ENCODE measurements at regions not wholly inside any gene's neighbourhood (a gene's known extent, or its start where the extent isn't known, plus 50 kb on each side); places are given as distances from the start of the nearest gene placed in this dataset.

DNA sequence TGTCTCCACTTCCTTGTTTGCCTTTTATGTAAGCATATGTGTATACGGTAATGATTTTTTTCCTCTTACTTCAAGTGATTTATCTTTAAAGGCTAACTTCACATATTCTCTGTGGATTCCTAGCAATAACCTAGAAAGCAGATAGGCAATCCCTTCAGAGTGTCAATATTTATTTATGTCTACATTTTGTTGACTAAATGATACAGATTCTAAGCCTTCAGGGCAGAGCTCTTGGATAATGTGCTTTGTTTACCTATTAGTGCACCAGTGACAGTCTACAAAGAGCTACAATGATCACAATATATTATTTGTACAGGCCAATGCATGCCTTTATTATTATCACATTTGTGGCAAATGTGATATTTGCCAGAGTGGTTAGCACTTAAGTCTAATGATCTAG, 406.2 kb downstream of the EFNB2 start:
- TF ChIP-seq, protein P1, sequence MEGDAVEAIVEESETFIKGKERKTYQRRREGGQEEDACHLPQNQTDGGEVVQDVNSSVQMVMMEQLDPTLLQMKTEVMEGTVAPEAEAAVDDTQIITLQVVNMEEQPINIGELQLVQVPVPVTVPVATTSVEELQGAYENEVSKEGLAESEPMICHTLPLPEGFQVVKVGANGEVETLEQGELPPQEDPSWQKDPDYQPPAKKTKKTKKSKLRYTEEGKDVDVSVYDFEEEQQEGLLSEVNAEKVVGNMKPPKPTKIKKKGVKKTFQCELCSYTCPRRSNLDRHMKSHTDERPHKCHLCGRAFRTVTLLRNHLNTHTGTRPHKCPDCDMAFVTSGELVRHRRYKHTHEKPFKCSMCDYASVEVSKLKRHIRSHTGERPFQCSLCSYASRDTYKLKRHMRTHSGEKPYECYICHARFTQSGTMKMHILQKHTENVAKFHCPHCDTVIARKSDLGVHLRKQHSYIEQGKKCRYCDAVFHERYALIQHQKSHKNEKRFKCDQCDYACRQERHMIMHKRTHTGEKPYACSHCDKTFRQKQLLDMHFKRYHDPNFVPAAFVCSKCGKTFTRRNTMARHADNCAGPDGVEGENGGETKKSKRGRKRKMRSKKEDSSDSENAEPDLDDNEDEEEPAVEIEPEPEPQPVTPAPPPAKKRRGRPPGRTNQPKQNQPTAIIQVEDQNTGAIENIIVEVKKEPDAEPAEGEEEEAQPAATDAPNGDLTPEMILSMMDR (IDR thresholded peaks at IDR 0.05), result no peak
- no peak for TF ChIP-seq POLR2A (IDR thresholded peaks at IDR 0.05)
